H1 (cell line): ENCODE measurements at regions not wholly inside any gene's neighbourhood (a gene's known extent, or its start where the extent isn't known, plus 50 kb on each side); places are given as distances from the start of the nearest gene placed in this dataset.

ENCODE experiments used
- CTCF ChIA-PET: fragments of 300-600 bp; sonication (Branson Sonifier 250); formaldehyde crosslinking; loops from one replicate; lab custom pipeline; 2021; ENCODE audit not compliant: partially characterized antibody; lab: Charles Lee
- POLR2A ChIA-PET: fragments of 300-600 bp; sonication (Branson Sonifier 250); formaldehyde crosslinking; loops from one replicate; lab custom pipeline; 2021; ENCODE audit warnings: inconsistent platforms; ENCODE audit not compliant: partially characterized antibody; lab: Charles Lee
- DNase-seq, 2 experiments: peaks; one replicate each; pipeline versions ENCODE4 v3.0.0 to v3.0.0-alpha.2; 2010 to 2022; ENCODE audit warnings: low spot score in 2 of 2, low read depth in 1 of 2, mixed read lengths in 1 of 2
- FAIRE-seq: peaks from 2 replicates; lab custom pipeline; 2011; peaks lifted over from hg19 to GRCh38; lab: Jason Lieb, UNC
- H2AFZ ChIP-seq: 2 replicates; pipeline ENCODE4 v1.8.1; 2012; ENCODE audit warnings: low read length, inconsistent platforms
- H2AK5ac ChIP-seq: 2 replicates; pipeline ENCODE4 v1.6.1; 2013; ENCODE audit warnings: low read depth, low read length
- H2BK120ac ChIP-seq: replicated peaks from 2 replicates; pipeline ENCODE3; 2013; ENCODE audit warnings: low read depth, low read length, inconsistent platforms
- H2BK12ac ChIP-seq: 2 replicates; pipeline ENCODE4 v1.6.1; 2013; ENCODE audit warnings: low read depth, low read length
- H2BK15ac ChIP-seq: 2 replicates; pipeline ENCODE4 v1.6.1; 2013; ENCODE audit warnings: low read length
- H2BK20ac ChIP-seq: 2 replicates; pipeline ENCODE4 v1.6.1; 2013; ENCODE audit warnings: low read length
- H2BK5ac ChIP-seq: 2 replicates; pipeline ENCODE4 v1.6.1; 2013; ENCODE audit warnings: low read depth, low read length
- H3K14ac ChIP-seq: 2 replicates; pipeline ENCODE4 v1.6.1; 2013; ENCODE audit warnings: inconsistent platforms; ENCODE audit not compliant: insufficient read length
- H3K18ac ChIP-seq: 2 replicates; pipeline ENCODE4 v1.6.1; 2013; ENCODE audit warnings: low read length; ENCODE audit errors: extremely low read depth
- H3K23ac ChIP-seq: 2 replicates; pipeline ENCODE4 v1.6.1; 2013; ENCODE audit warnings: inconsistent platforms; ENCODE audit not compliant: insufficient read length
- H3K23me2 ChIP-seq: 2 replicates; pipeline ENCODE4 v1.6.1; 2013; ENCODE audit warnings: low read depth, low read length
- H3K27ac ChIP-seq: 2 replicates; pipeline ENCODE4 v1.6.1; 2011; ENCODE audit warnings: low read depth, low read length, inconsistent platforms
- H3K27me3 ChIP-seq, 4 experiments: replicated peaks in 1 of 4; 1 replicate in 1 of 4; 2 replicates in 3 of 4; pipeline versions ENCODE4 v1.6.1 to v1.8.1; 2011 to 2013; ENCODE audit warnings: low read length in 3 of 4, mild to moderate bottlenecking in 3 of 4, inconsistent platforms in 2 of 4, mixed read lengths in 2 of 4, moderate library complexity in 1 of 4; ENCODE audit not compliant: control insufficient read depth in 3 of 4, insufficient read depth in 3 of 4; ENCODE audit errors: extremely low read depth in 1 of 4
- H3K36me3 ChIP-seq, 4 experiments: 2 replicates each; pipeline versions ENCODE4 v1.6.1 to v1.8.1; 2011 to 2013; ENCODE audit warnings: mild to moderate bottlenecking in 4 of 4, low read length in 3 of 4, moderate library complexity in 2 of 4, control low read depth in 1 of 4, inconsistent platforms in 1 of 4; ENCODE audit not compliant: insufficient read depth in 4 of 4, control insufficient read depth in 2 of 4
- H3K4ac ChIP-seq: replicated peaks from 2 replicates; pipeline ENCODE3; 2013; ENCODE audit warnings: low read length, low read depth, mixed read lengths, inconsistent platforms; ENCODE audit not compliant: insufficient read length
- H3K4me1 ChIP-seq, 4 experiments: replicated peaks in 1 of 4; 1 replicate in 1 of 4; 2 replicates in 3 of 4; pipeline versions ENCODE4 v1.6.1 to v1.8.1; 2011 to 2013; ENCODE audit warnings: low read length in 3 of 4, inconsistent platforms in 2 of 4, mixed read lengths in 1 of 4; ENCODE audit not compliant: insufficient read depth in 4 of 4, control insufficient read depth in 3 of 4
- H3K4me2 ChIP-seq, 2 experiments: 2 replicates each; pipeline versions ENCODE4 v1.6.1 to v1.8.1; 2011 to 2013; ENCODE audit warnings: low read depth in 2 of 2, low read length in 2 of 2, control low read depth in 1 of 2, inconsistent platforms in 1 of 2, mild to moderate bottlenecking in 1 of 2; ENCODE audit not compliant: insufficient read depth in 1 of 2
- H3K4me3 ChIP-seq, 4 experiments: fragments of 200-600, 300-600 bp in 1 of 4; sonication (generic), shearing (Covaris generic), sonication (Bioruptor Twin) in 1 of 4; 2 replicates each; pipeline versions ENCODE4 v1.5.1 to v1.8.1; 2011 to 2016; ENCODE audit warnings: low read length in 4 of 4, low read depth in 3 of 4, control low read depth in 2 of 4, inconsistent platforms in 2 of 4, mild to moderate bottlenecking in 2 of 4, mixed read lengths in 1 of 4, moderate library complexity in 1 of 4; ENCODE audit not compliant: insufficient read depth in 2 of 4; ENCODE audit errors: extremely low read depth in 1 of 4
- H3K56ac ChIP-seq: replicated peaks from 2 replicates; pipeline ENCODE3; 2013; ENCODE audit warnings: low read depth, mild to moderate bottlenecking, mixed read lengths, low read length, inconsistent platforms; ENCODE audit not compliant: insufficient read length
- H3K79me1 ChIP-seq: 2 replicates; pipeline ENCODE4 v1.6.1; 2013; ENCODE audit warnings: low read depth, low read length, control low read depth
- H3K79me2 ChIP-seq, 2 experiments: 2 replicates each; pipeline versions ENCODE4 v1.6.1 to v1.8.1; 2012 to 2013; ENCODE audit warnings: low read length in 2 of 2, mild to moderate bottlenecking in 2 of 2, inconsistent platforms in 1 of 2; ENCODE audit not compliant: insufficient read depth in 2 of 2, control insufficient read depth in 1 of 2
- H3K9ac ChIP-seq, 4 experiments: replicated peaks in 1 of 4; 1 replicate in 1 of 4; 2 replicates in 3 of 4; pipeline versions ENCODE4 v1.6.1 to v1.8.1; 2011 to 2013; ENCODE audit warnings: low read depth in 3 of 4, low read length in 3 of 4, control low read depth in 2 of 4, mild to moderate bottlenecking in 2 of 4, moderate library complexity in 2 of 4, inconsistent platforms in 1 of 4; ENCODE audit errors: extremely low read depth in 1 of 4
- H3K9me3 ChIP-seq, 2 experiments: 2 replicates each; pipeline versions ENCODE4 v1.6.1 to v1.8.1; 2012 to 2013; ENCODE audit warnings: mild to moderate bottlenecking in 2 of 2, moderate library complexity in 2 of 2, control low read depth in 1 of 2, inconsistent platforms in 1 of 2, low read depth in 1 of 2, low read length in 1 of 2, mixed read lengths in 1 of 2; ENCODE audit not compliant: insufficient read depth in 2 of 2
- H4K20me1 ChIP-seq, 2 experiments: replicated peaks in 1 of 2; 2 replicates each; pipeline versions ENCODE3 to v1.8.1; 2011 to 2013; ENCODE audit warnings: inconsistent platforms in 2 of 2, low read length in 2 of 2, mild to moderate bottlenecking in 1 of 2; ENCODE audit not compliant: insufficient read depth in 2 of 2, control insufficient read depth in 1 of 2
- H4K5ac ChIP-seq: 2 replicates; pipeline ENCODE4 v1.6.1; 2013; ENCODE audit warnings: low read length, low read depth, mixed read lengths, inconsistent platforms; ENCODE audit not compliant: insufficient read length
- H4K8ac ChIP-seq: 2 replicates; pipeline ENCODE4 v1.8.0; 2013; ENCODE audit warnings: mild to moderate bottlenecking, moderate library complexity, low read length, inconsistent platforms; ENCODE audit not compliant: insufficient read depth; ENCODE audit errors: extremely low read depth
- H4K91ac ChIP-seq: replicated peaks from 2 replicates; pipeline ENCODE3; 2013; ENCODE audit warnings: low read length, mixed read lengths, inconsistent platforms; ENCODE audit not compliant: insufficient read length
- CTBP2 ChIP-seq: IDR thresholded peaks from 2 replicates; pipeline ENCODE4 v1.7.0; 2011; ENCODE audit warnings: borderline replicate concordance, mild to moderate bottlenecking, moderate library complexity, mixed read lengths, low read length; ENCODE audit not compliant: insufficient read depth, insufficient read length
- PHF8 ChIP-seq: fragments of 200-600 bp; sonication (generic); conservative IDR thresholded peaks from 2 replicates; pipeline ENCODE4 v1.7.1; 2012; ENCODE audit warnings: low read depth, mild to moderate bottlenecking, inconsistent platforms, low read length, moderate library complexity
- RFX5 ChIP-seq: IDR thresholded peaks from 2 replicates; pipeline ENCODE4 v1.6.1; 2011; ENCODE audit warnings: low read depth, low read length, improper control_type of control experiment, borderline replicate concordance
- SP2 ChIP-seq: IDR thresholded peaks from 2 replicates; pipeline ENCODE4 v1.6.1; 2012; ENCODE audit warnings: mild to moderate bottlenecking, low read length, inconsistent platforms
- SRF ChIP-seq: IDR thresholded peaks from 2 replicates; pipeline ENCODE4 v1.6.1; 2011; ENCODE audit warnings: mild to moderate bottlenecking, low read depth, low read length, moderate library complexity
- WGBS, 2 experiments: shearing (Covaris generic) in 1 of 2; methylation state at CpG; one replicate each; pipeline versions ENCODE4 v1.1.6 to v1.1.7; 2013 to 2015; ENCODE audit warnings: low lambda C conversion rate in 2 of 2, mixed read lengths in 2 of 2, inconsistent platforms in 1 of 2, low coverage in 1 of 2, missing lambda C conversion rate in 1 of 2; ENCODE audit not compliant: insufficient replicate concordance in 2 of 2, insufficient coverage in 1 of 2, insufficient read length in 1 of 2; ENCODE audit errors: extremely low coverage in 1 of 2, missing lambda C conversion rate in 1 of 2; 5-methylcytosine and 5-hydroxymethylcytosine counted together

- H2AFZ ChIP-seq: no peak overlapping the region
- H3K27me3 ChIP-seq: no peaks in the 10 kb centered on the region; a peak in 2 of 7 replicates
- TF ChIP-seq SP2 (no peak), CTBP2 (no peak), SRF (no peak), RFX5 (no peak), PHF8 (no peak)
- H2BK120ac ChIP-seq: no peak overlapping the region
- no peak overlapping the region for H3K23ac ChIP-seq
- H2AK5ac ChIP-seq: no peak overlapping the region
- H4K20me1 ChIP-seq: peaks cover 0 to under 1% of the 10 kb centered on the region in 2 experiments
- H3K4me3 ChIP-seq: no peak overlapping the region
- FAIRE-seq (no peak), DNase-seq (no peak)
- no peak overlapping the region for H2BK12ac ChIP-seq
- 52% methylated on average over 2 of the region's 2 CpGs; no CpG with 5 or more reads in 1 of the 2 experiments for WGBS, 2 experiments
- no peak overlapping the region for H3K4me2 ChIP-seq
- no peak overlapping the region for H3K18ac ChIP-seq
- H4K8ac ChIP-seq: no peak overlapping the region
- CTCF ChIA-PET: interaction anchor here (0.9 to 1.4 kb wide), 2 partner anchors 10 to 338 kb away, joined by 3 to 4 read pairs; no protein-coding TSS in a partner anchor
- no peak overlapping the region for H2BK15ac ChIP-seq
- POLR2A ChIA-PET: no interaction called here
- no peaks in the 10 kb centered on the region for H3K36me3 ChIP-seq
- no peaks in the 10 kb centered on the region for H3K4me1 ChIP-seq
- H2BK5ac ChIP-seq: no peak overlapping the region
- no peaks in the 10 kb centered on the region for H3K23me2 ChIP-seq
- no peaks in the 10 kb centered on the region for H3K9me3 ChIP-seq
- H3K4ac ChIP-seq: no peak overlapping the region
- H2BK20ac ChIP-seq: no peak overlapping the region
- H3K27ac ChIP-seq: no peak overlapping the region
- H3K79me1 ChIP-seq: no peaks in the 10 kb centered on the region
- no peaks in the 10 kb centered on the region for H3K79me2 ChIP-seq
- no peak overlapping the region for H3K14ac ChIP-seq
- no peak overlapping the region for H4K91ac ChIP-seq
- H4K5ac ChIP-seq: no peak overlapping the region
- H3K9ac ChIP-seq: no peak overlapping the region
- no peak overlapping the region for H3K56ac ChIP-seq
Observed at GRCh38 chr16:26772503-26772902, 294.2 kb upstream of the C16orf82 start.
